ENCODE measurements at regions not wholly inside any gene's neighbourhood (a gene's known extent, or its start where the extent isn't known, plus 50 kb on each side); places are given as distances from the start of the nearest gene placed in this dataset.
A peak's percentile ranks its signal among the peaks of the same experiment; 100 is the strongest.
"Not testable (repeated sequence)": the region's sequence is repeated elsewhere in the genome, so short reads cannot be mapped to it uniquely, and the experiment has no call there.

DNA sequence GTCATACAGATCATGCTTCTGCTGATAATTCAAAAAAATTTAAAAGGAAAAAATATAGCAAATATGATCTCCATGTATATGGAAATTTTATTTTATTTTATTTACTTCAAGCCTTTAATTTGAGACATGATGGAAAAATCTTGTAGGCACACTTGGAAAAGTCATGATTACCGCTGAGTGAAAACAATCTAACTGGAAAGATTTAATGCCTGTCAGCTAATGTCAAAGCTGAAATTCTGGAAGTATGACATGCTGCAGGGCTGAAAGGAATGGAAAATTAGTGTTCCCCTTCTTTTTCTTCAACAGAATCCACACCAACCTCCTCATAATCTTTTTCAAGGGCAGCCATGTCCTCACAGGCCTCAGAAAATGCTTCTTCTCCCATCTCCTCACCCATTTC, 58.2 kb downstream of the RPRM start:
- no peak for FAIRE-seq
- DNase-seq (ENCODE audit: low spot score): no peak

GRCh38 chr2:153417077-153417476, 61.5 kb downstream of the RPRM start:
- DNase-seq (ENCODE audit: low spot score) (no peak), FAIRE-seq (no peak)

GRCh38 chr2:153416071-153416470, 62.5 kb downstream of the RPRM start:
- no peak for DNase-seq (ENCODE audit: low spot score)
- FAIRE-seq: no peak

GRCh38 chr2:153408710-153409385, 69.7 kb downstream of the RPRM start:
- no peak for DNase-seq (ENCODE audit: low spot score)
- FAIRE-seq: no peak

DNA sequence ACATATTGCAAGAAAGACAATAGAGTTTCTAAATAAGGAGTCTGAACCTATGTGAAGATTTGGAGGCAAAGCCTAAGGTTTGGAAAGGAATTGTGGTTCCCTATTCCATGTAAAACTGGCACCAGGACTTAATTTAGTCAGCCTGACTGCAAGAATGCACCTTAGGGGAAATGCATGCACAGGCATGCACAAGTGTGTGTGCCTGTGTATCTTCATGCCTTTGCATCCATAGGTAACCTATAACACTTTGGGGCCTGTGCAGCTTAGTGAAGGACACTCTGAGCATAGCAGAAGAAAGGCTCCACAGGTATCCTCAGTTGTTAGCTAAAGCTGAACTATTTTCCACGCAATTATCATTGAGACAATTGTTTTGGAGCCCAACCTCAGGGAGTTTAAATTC, 73.4 kb downstream of the RPRM start:
- DNase-seq (ENCODE audit: low spot score) (no peak), FAIRE-seq (no peak)

DNA sequence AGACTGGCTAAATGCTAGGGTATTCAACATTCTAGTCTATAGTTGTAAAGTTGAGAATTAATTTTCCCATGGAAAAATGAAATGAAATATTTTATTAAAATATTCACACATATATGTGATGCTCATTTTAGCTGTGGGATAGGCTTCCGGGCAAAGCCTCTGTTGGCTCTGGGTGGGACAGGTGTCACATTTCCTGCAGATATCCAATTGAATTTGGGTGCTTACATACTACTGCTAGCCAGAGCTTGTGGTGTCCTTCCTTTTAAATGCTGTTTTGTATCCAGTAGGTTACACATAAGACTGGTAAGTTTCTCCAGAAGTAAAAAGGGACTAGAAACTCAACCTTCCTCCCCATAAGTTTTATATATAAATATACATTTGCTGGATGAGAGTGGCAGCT, 73.8 kb downstream of the RPRM start:
- no peak for DNase-seq (ENCODE audit: low spot score)
- no peak for FAIRE-seq

DNA sequence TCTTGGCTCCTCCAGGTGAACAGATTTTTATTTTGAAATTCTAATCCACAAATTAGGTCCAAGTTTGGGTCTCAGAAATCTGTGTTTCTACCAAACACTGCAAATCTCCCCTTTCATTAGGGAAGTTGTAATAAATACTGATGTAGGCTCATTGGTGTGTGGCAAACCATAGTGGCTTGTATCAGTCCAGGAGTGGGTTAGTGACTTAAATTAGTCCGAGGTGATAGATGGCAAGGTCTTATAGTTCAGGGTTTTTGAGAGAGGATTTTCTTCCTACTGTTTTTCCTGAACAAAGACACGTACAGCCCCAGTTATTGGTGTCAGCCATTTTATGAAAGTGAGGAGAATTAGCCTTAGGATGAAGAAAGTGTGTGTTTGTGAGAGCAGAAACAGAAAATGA, 74.6 kb downstream of the RPRM start:
- no peak for FAIRE-seq
- DNase-seq (ENCODE audit: low spot score): no peak

- FAIRE-seq; DNase-seq (ENCODE audit: low spot score): not testable (repeated sequence)
These were observed 75.2 kb downstream of the RPRM start for GRCh38 chr2:153403352-153403751.

DNA sequence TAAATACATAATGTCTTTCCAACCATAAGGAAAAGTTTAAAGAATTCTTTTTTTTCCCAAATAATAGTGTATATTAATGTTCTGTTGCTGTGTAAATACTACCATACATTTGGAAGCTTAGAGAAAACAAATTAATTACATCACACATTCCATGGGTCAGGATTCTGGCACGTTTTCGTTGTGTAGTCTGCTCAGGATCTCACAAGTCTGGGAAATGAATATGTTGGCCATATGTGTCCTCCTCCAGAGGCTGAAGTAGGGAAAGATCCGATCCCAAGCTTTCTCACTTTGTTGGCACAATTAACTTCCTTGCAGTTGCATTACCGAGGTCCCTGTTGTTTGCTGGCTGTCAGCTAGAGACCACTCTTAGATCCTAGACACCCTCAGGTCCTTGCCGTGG, 83.9 kb downstream of the RPRM start:
- DNase-seq (ENCODE audit: low spot score) (no peak), FAIRE-seq (no peak)

DNA sequence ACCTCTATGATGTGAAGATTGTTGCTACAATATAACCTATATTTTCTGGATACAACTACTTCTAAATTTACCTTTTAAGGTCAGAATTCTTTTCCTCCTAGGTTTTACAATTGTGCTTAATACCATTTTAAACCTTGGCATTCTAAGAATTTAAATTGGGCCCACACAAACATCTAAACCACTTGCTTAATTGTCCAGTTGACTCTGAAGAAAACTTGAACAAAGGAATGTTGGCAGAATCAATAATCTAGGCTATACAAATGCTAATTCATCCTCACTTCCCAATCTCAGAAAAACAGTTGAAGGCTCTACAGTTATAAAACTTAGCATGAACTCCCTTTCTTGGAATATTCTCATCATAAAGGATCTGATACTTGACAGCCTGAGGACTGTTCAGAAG, 84.3 kb downstream of the RPRM start:
- no peak for DNase-seq (ENCODE audit: low spot score)

DNA sequence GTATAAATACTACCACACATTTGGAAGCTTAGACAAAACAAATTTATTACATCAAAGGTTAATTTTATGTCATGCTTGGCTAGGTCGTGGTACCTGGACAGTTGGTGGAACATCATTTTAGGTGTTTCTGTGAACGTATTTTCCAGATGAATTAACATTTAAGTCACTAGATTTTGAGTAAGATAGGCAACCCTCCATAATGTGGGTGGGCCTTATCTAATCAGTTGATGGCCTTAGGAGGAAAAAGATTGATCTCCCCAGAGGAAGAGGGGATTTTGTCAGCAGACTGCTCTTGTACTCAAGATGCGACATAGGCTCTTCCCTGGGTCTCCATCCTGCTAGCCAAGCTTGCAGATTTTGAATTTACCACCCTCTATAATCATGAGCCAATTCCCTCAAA, 85.0 kb downstream of the RPRM start:
- FAIRE-seq: no peak
- no peak for DNase-seq (ENCODE audit: low spot score)

More for the DNA sequence above, 84.3 kb downstream of the RPRM start:
- no peak for FAIRE-seq

DNA sequence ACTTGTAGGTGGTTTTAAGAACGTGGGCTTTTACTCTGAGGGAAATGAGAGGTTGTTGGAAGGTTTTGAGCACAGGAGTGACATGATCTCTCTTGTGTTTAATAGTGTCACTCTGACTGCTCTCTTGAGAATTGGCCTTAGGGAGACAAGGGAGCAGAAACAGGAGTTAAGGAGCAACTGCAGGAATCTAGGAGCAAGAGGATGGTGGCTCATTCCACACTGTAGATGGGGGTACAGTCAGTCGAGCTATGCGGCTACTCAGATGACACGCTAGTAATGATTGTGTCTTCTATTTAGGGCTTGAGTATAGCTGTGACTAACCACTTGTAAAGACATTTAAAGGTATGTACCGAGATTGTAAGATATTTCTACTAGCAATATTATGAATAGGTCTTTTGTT, 87.4 kb downstream of the RPRM start:
- DNase-seq (ENCODE audit: low spot score): no peak
- no peak for FAIRE-seq

DNA sequence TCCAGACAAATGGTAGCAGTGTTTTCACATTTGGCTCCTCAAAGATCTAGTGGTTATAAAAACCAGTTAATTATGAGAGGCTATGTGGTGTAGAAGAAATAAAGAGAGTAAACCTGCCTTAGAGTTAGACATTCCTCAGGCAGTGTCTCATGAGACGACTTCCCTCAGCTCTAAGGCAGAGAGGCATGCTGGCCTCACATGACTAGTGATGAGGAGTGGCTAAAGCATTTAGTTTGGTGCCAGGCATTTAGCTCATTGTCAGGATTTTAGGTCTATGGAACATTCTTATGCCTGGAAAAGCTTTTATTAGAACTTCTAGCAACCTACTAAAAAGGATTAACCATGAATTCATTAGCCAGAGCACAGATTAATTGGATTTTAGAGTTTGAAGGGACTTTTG, 90.3 kb downstream of the RPRM start:
- FAIRE-seq: no peak
- peak; percentile 39 for DNase-seq (ENCODE audit: low spot score)

DNA sequence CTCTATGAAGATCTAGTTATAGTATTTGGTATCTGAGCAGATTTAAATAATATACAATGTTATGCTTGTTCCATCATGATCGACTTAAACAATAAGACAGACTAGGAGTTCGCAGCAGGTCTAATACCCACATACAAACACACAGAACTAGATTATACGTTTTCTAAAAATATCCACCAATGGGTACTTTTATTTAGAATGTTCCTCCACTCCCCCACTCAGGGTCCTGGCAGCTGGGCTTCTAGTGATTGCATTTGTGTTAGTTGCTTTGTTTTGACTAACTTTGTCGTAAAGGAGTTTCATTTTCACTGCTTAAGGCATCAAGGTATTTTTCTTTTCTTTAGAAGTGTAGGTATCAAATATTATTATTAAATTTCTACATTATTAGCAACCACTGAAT, 91.4 kb downstream of the RPRM start:
- FAIRE-seq: no peak
- DNase-seq (ENCODE audit: low spot score): no peak

DNA sequence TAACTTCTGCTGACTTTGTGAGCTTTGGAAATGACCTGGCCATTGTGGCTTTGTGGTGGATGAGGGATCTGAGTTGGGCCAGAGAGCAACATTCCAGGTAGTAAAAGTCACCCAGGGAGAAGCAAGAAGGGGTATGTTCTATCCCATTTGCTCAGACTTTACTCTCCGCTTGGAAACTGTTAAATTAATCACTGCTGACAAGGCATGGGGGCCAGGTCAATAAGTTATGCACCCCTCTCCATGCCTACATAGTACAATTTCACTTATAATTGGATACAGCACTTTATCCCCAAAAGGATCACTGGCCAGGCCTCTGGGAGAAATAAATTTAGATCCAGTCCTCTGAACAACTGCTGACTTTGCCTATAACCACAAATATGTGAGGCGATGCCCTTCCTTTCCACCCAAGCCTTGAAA, 92.1 kb downstream of the RPRM start:
- DNase-seq (ENCODE audit: low spot score) (peak; percentile 66), FAIRE-seq (peak; percentile 46)

DNA sequence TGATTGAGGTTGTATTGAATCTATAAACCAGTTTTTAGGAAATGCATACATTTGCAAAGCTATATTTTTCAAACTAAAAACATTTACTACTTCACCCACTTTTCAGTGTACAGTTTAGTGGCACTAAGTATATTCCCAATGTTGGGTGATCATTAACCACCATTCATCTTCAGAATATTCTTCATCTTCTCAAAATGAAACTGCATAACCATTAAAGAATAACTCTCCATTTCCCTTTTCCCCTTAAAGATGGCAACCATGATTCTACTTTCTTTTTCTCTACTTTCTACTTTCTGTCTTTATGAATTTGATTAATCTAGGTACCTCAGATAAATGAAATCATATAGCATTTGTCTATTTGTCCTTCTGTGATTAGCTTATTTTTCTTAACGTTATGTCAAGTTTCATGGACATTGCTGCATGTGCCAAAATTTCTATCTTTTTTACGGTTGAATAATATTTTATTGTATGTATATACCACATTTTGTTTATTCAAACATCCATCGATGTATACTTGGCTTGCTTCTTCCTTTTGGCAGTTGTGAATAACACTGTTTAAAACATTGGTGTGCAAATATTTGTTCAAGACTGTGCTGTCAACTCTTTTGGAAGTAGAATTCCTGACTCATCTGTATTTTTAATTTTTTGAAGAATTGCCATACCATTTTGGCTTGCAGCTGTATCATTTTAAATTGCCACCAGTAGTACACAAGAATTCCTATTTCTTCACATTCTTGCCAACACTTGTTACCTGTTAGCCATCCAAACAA, 104.9 kb downstream of the RPRM start:
- no peak for DNase-seq (ENCODE audit: low spot score)
- FAIRE-seq: no peak

- FAIRE-seq: no peak
- DNase-seq (ENCODE audit: low spot score): no peak
These were observed 118.3 kb downstream of the RPRM start for GRCh38 chr2:153360239-153360638.

- peak; percentile 20 for DNase-seq (ENCODE audit: low spot score)
- no peak for FAIRE-seq
These were observed 124.2 kb downstream of the RPRM start for GRCh38 chr2:153354377-153354776.

GRCh38 chr2:153349603-153350002, 129.0 kb downstream of the RPRM start:
- no peak for FAIRE-seq

DNA sequence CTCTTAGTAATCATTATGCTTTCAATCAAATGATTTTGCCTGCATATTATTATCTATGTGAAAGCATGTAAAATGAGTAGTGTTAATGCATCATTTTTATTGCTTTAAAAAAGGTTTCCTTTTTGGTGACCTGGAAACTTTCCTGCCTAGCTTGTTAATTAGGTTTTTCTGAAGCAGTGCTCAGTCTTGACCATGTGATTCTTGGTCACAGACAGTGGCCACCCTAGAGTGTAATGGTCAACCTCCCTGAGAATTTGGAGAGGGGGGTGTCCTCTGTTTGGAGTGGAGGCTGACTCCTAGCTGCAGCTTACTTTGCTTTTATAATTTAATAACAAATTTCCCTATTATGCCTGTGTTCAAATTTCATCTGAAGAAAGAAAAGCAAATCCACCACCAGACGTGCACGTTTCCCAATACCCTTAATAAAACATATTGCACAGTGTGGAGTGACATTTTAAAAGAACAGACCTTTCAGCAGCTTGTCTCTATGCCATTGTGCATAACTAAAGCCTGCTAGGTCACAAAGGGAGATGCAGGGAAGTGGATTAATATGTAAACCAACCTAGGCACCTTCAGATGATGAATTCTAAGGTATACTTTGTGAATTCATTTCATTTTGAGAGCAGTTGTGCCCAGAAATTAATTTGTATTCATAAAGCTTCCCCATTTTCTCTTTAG, 130.6 kb downstream of the RPRM start:
- FAIRE-seq (no peak), DNase-seq (ENCODE audit: low spot score) (no peak)

More at GRCh38 chr2:153349603-153350002, 129.0 kb downstream of the RPRM start:
- no peak for DNase-seq (ENCODE audit: low spot score)

DNA sequence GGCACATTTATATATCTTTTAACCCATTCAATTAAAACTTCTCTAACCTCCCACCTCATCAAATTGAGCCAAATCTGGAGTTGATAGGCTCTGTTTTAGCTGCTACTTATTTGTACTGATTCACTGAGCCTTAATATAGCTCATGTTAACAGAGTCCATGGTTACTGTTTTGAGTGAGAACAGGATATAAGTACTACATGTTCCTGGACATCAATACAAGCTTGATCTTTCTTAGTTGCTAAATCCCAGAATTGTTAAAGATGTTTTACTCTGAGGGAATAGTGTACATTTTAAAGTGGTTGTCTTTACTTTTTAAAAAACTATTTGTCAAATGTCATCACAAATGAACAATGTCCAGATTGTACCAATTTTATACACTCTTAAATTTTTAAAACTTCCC, 157.7 kb downstream of the RPRM start:
- FAIRE-seq (no peak), DNase-seq (ENCODE audit: low spot score) (no peak)

- FAIRE-seq: no peak
- DNase-seq (ENCODE audit: low spot score): no peak
These were observed 167.1 kb downstream of the RPRM start for GRCh38 chr2:153311432-153311831.
